H1 (cell line): ENCODE measurements at regions not wholly inside any gene's neighbourhood (a gene's known extent, or its start where the extent isn't known, plus 50 kb on each side); places are given as distances from the start of the nearest gene placed in this dataset.

Experiments
- CTCF ChIA-PET: fragments of 300-600 bp; sonication (Branson Sonifier 250); formaldehyde crosslinking; loops from one replicate; lab custom pipeline; 2021; ENCODE audit not compliant: partially characterized antibody; lab: Charles Lee
- POLR2A ChIA-PET: fragments of 300-600 bp; sonication (Branson Sonifier 250); formaldehyde crosslinking; loops from one replicate; lab custom pipeline; 2021; ENCODE audit warnings: inconsistent platforms; ENCODE audit not compliant: partially characterized antibody; lab: Charles Lee
- DNase-seq, 2 experiments: peaks; one replicate each; pipeline versions ENCODE4 v3.0.0 to v3.0.0-alpha.2; 2010 to 2022; ENCODE audit warnings: low spot score in 2 of 2, low read depth in 1 of 2, mixed read lengths in 1 of 2
- FAIRE-seq: peaks from 2 replicates; lab custom pipeline; 2011; peaks lifted over from hg19 to GRCh38; lab: Jason Lieb, UNC
- H2AFZ ChIP-seq: 2 replicates; pipeline ENCODE4 v1.8.1; 2012; ENCODE audit warnings: low read length, inconsistent platforms
- H2AK5ac ChIP-seq: 2 replicates; pipeline ENCODE4 v1.6.1; 2013; ENCODE audit warnings: low read depth, low read length
- H2BK120ac ChIP-seq: replicated peaks from 2 replicates; pipeline ENCODE3; 2013; ENCODE audit warnings: low read depth, low read length, inconsistent platforms
- H2BK12ac ChIP-seq: 2 replicates; pipeline ENCODE4 v1.6.1; 2013; ENCODE audit warnings: low read depth, low read length
- H2BK15ac ChIP-seq: 2 replicates; pipeline ENCODE4 v1.6.1; 2013; ENCODE audit warnings: low read length
- H2BK20ac ChIP-seq: 2 replicates; pipeline ENCODE4 v1.6.1; 2013; ENCODE audit warnings: low read length
- H2BK5ac ChIP-seq: 2 replicates; pipeline ENCODE4 v1.6.1; 2013; ENCODE audit warnings: low read depth, low read length
- H3K14ac ChIP-seq: 2 replicates; pipeline ENCODE4 v1.6.1; 2013; ENCODE audit warnings: inconsistent platforms; ENCODE audit not compliant: insufficient read length
- H3K18ac ChIP-seq: 2 replicates; pipeline ENCODE4 v1.6.1; 2013; ENCODE audit warnings: low read length; ENCODE audit errors: extremely low read depth
- H3K23ac ChIP-seq: 2 replicates; pipeline ENCODE4 v1.6.1; 2013; ENCODE audit warnings: inconsistent platforms; ENCODE audit not compliant: insufficient read length
- H3K23me2 ChIP-seq: 2 replicates; pipeline ENCODE4 v1.6.1; 2013; ENCODE audit warnings: low read depth, low read length
- H3K27ac ChIP-seq: 2 replicates; pipeline ENCODE4 v1.6.1; 2011; ENCODE audit warnings: low read depth, low read length, inconsistent platforms
- H3K27me3 ChIP-seq, 4 experiments: replicated peaks in 1 of 4; 1 replicate in 1 of 4; 2 replicates in 3 of 4; pipeline versions ENCODE4 v1.6.1 to v1.8.1; 2011 to 2013; ENCODE audit warnings: low read length in 3 of 4, mild to moderate bottlenecking in 3 of 4, inconsistent platforms in 2 of 4, mixed read lengths in 2 of 4, moderate library complexity in 1 of 4; ENCODE audit not compliant: control insufficient read depth in 3 of 4, insufficient read depth in 3 of 4; ENCODE audit errors: extremely low read depth in 1 of 4
- H3K36me3 ChIP-seq, 4 experiments: 2 replicates each; pipeline versions ENCODE4 v1.6.1 to v1.8.1; 2011 to 2013; ENCODE audit warnings: mild to moderate bottlenecking in 4 of 4, low read length in 3 of 4, moderate library complexity in 2 of 4, control low read depth in 1 of 4, inconsistent platforms in 1 of 4; ENCODE audit not compliant: insufficient read depth in 4 of 4, control insufficient read depth in 2 of 4
- H3K4ac ChIP-seq: replicated peaks from 2 replicates; pipeline ENCODE3; 2013; ENCODE audit warnings: low read length, low read depth, mixed read lengths, inconsistent platforms; ENCODE audit not compliant: insufficient read length
- H3K4me1 ChIP-seq, 4 experiments: replicated peaks in 1 of 4; 1 replicate in 1 of 4; 2 replicates in 3 of 4; pipeline versions ENCODE4 v1.6.1 to v1.8.1; 2011 to 2013; ENCODE audit warnings: low read length in 3 of 4, inconsistent platforms in 2 of 4, mixed read lengths in 1 of 4; ENCODE audit not compliant: insufficient read depth in 4 of 4, control insufficient read depth in 3 of 4
- H3K4me2 ChIP-seq, 2 experiments: 2 replicates each; pipeline versions ENCODE4 v1.6.1 to v1.8.1; 2011 to 2013; ENCODE audit warnings: low read depth in 2 of 2, low read length in 2 of 2, control low read depth in 1 of 2, inconsistent platforms in 1 of 2, mild to moderate bottlenecking in 1 of 2; ENCODE audit not compliant: insufficient read depth in 1 of 2
- H3K4me3 ChIP-seq, 4 experiments: fragments of 200-600, 300-600 bp in 1 of 4; sonication (generic), shearing (Covaris generic), sonication (Bioruptor Twin) in 1 of 4; 2 replicates each; pipeline versions ENCODE4 v1.5.1 to v1.8.1; 2011 to 2016; ENCODE audit warnings: low read length in 4 of 4, low read depth in 3 of 4, control low read depth in 2 of 4, inconsistent platforms in 2 of 4, mild to moderate bottlenecking in 2 of 4, mixed read lengths in 1 of 4, moderate library complexity in 1 of 4; ENCODE audit not compliant: insufficient read depth in 2 of 4; ENCODE audit errors: extremely low read depth in 1 of 4
- H3K56ac ChIP-seq: replicated peaks from 2 replicates; pipeline ENCODE3; 2013; ENCODE audit warnings: low read depth, mild to moderate bottlenecking, mixed read lengths, low read length, inconsistent platforms; ENCODE audit not compliant: insufficient read length
- H3K79me1 ChIP-seq: 2 replicates; pipeline ENCODE4 v1.6.1; 2013; ENCODE audit warnings: low read depth, low read length, control low read depth
- H3K79me2 ChIP-seq, 2 experiments: 2 replicates each; pipeline versions ENCODE4 v1.6.1 to v1.8.1; 2012 to 2013; ENCODE audit warnings: low read length in 2 of 2, mild to moderate bottlenecking in 2 of 2, inconsistent platforms in 1 of 2; ENCODE audit not compliant: insufficient read depth in 2 of 2, control insufficient read depth in 1 of 2
- H3K9ac ChIP-seq, 4 experiments: replicated peaks in 1 of 4; 1 replicate in 1 of 4; 2 replicates in 3 of 4; pipeline versions ENCODE4 v1.6.1 to v1.8.1; 2011 to 2013; ENCODE audit warnings: low read depth in 3 of 4, low read length in 3 of 4, control low read depth in 2 of 4, mild to moderate bottlenecking in 2 of 4, moderate library complexity in 2 of 4, inconsistent platforms in 1 of 4; ENCODE audit errors: extremely low read depth in 1 of 4
- H3K9me3 ChIP-seq, 2 experiments: 2 replicates each; pipeline versions ENCODE4 v1.6.1 to v1.8.1; 2012 to 2013; ENCODE audit warnings: mild to moderate bottlenecking in 2 of 2, moderate library complexity in 2 of 2, control low read depth in 1 of 2, inconsistent platforms in 1 of 2, low read depth in 1 of 2, low read length in 1 of 2, mixed read lengths in 1 of 2; ENCODE audit not compliant: insufficient read depth in 2 of 2
- H4K20me1 ChIP-seq, 2 experiments: replicated peaks in 1 of 2; 2 replicates each; pipeline versions ENCODE3 to v1.8.1; 2011 to 2013; ENCODE audit warnings: inconsistent platforms in 2 of 2, low read length in 2 of 2, mild to moderate bottlenecking in 1 of 2; ENCODE audit not compliant: insufficient read depth in 2 of 2, control insufficient read depth in 1 of 2
- H4K5ac ChIP-seq: 2 replicates; pipeline ENCODE4 v1.6.1; 2013; ENCODE audit warnings: low read length, low read depth, mixed read lengths, inconsistent platforms; ENCODE audit not compliant: insufficient read length
- H4K8ac ChIP-seq: 2 replicates; pipeline ENCODE4 v1.8.0; 2013; ENCODE audit warnings: mild to moderate bottlenecking, moderate library complexity, low read length, inconsistent platforms; ENCODE audit not compliant: insufficient read depth; ENCODE audit errors: extremely low read depth
- H4K91ac ChIP-seq: replicated peaks from 2 replicates; pipeline ENCODE3; 2013; ENCODE audit warnings: low read length, mixed read lengths, inconsistent platforms; ENCODE audit not compliant: insufficient read length
- CREB1 ChIP-seq: IDR thresholded peaks from 2 replicates; pipeline ENCODE4 v1.6.1; 2012; ENCODE audit warnings: inconsistent platforms
- FOSL1 ChIP-seq: IDR thresholded peaks from 2 replicates; pipeline ENCODE4 v1.6.1; 2011; ENCODE audit warnings: mild to moderate bottlenecking, low read depth, low read length, moderate library complexity; ENCODE audit not compliant: insufficient read depth
- GTF2F1 ChIP-seq: IDR thresholded peaks from 2 replicates; pipeline ENCODE4 v1.6.1; 2012; ENCODE audit warnings: low read depth, low read length, improper control_type of control experiment, borderline replicate concordance
- POU5F1 ChIP-seq: IDR thresholded peaks from 2 replicates; pipeline ENCODE4 v1.6.1; 2011; ENCODE audit warnings: low read depth, mild to moderate bottlenecking, low read length, moderate library complexity
- RNF2 ChIP-seq: fragments of 200-900, 300-1000 bp; sonication (generic); IDR thresholded peaks from 2 replicates; pipeline ENCODE4 v1.7.1; 2016; ENCODE audit warnings: borderline replicate concordance, low read depth, mild to moderate bottlenecking, antibody characterized with exemption, low read length; ENCODE audit not compliant: poor library complexity, severe bottlenecking; ENCODE audit errors: missing control alignments
- SIN3A ChIP-seq, 2 experiments: IDR thresholded peaks in 1 of 2; conservative IDR thresholded peaks in 1 of 2; 2 replicates each; pipeline ENCODE4 v1.6.1; 2011 to 2012; ENCODE audit warnings: low read length in 2 of 2, improper control_type of control experiment in 1 of 2, low read depth in 1 of 2, mild to moderate bottlenecking in 1 of 2
- SIRT6 ChIP-seq: IDR thresholded peaks from one replicate; pipeline ENCODE4 v1.7.1; 2012; ENCODE audit warnings: low read length, inconsistent platforms
- SRF ChIP-seq: IDR thresholded peaks from 2 replicates; pipeline ENCODE4 v1.6.1; 2011; ENCODE audit warnings: mild to moderate bottlenecking, low read depth, low read length, moderate library complexity
- WGBS, 2 experiments: shearing (Covaris generic) in 1 of 2; methylation state at CpG; one replicate each; pipeline versions ENCODE4 v1.1.6 to v1.1.7; 2013 to 2015; ENCODE audit warnings: low lambda C conversion rate in 2 of 2, mixed read lengths in 2 of 2, inconsistent platforms in 1 of 2, low coverage in 1 of 2, missing lambda C conversion rate in 1 of 2; ENCODE audit not compliant: insufficient replicate concordance in 2 of 2, insufficient coverage in 1 of 2, insufficient read length in 1 of 2; ENCODE audit errors: extremely low coverage in 1 of 2, missing lambda C conversion rate in 1 of 2; 5-methylcytosine and 5-hydroxymethylcytosine counted together

DNA sequence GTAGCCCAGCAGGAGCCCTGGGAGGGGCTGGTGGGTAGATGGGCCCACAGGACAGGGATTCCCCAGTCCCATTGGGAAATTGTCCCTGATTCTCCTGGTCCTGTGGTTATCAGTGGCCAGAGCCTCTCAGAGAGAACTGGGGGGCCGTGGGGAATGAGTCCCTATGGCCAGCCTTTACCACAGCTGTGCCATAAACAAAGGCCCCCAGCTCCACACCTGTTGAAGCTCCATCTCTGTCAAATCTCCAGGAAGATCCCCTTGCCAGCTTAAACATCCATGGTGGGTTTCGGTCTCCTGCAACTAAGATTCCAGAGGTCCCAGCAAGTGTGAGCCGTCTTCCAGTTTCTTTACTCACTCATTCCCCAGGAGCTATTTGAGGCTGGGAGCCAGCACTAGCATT lies 897.1 kb downstream of the LRRTM4 start:
- H2BK20ac ChIP-seq, result 0 out of 2 replicates have a peak overlapping the region, but pooled peaks have one; percentile 52
- POLR2A ChIA-PET, result no interaction called here
- H4K91ac ChIP-seq, result no peak overlapping the region

More for the DNA sequence above, 897.1 kb downstream of the LRRTM4 start:
- Histone ChIP-seq H4K5ac (no peak overlapping the region), H2BK15ac (no peak overlapping the region), H3K56ac (no peak overlapping the region), H3K9me3 (peaks cover 0 to 3% of the 10 kb centered on the region in 2 experiments; a peak in 1 of 4 replicates), H3K36me3 (no peaks in the 10 kb centered on the region), H2BK120ac (no peak overlapping the region), H3K9ac (no peak overlapping the region), H3K4me2 (no peak overlapping the region), H4K20me1 (no peaks in the 10 kb centered on the region), H3K27me3 (no peaks in the 10 kb centered on the region), H2AK5ac (no peak overlapping the region), H3K79me1 (peaks cover 3% of the 10 kb centered on the region; the same call in 1 of the 2 replicates), H4K8ac (no peak overlapping the region; the same call in 1 of the 2 replicates), H3K27ac (no peak overlapping the region), H3K23ac (no peak overlapping the region), H3K18ac (no peak overlapping the region), H2AFZ (no peak overlapping the region), H3K4me1 (peaks cover 0 to 6% (median under 1%) of the 10 kb centered on the region in 4 experiments; a peak in 1 of 7 replicates), H3K23me2 (no peaks in the 10 kb centered on the region; the same call in 1 of the 2 replicates), H3K14ac (no peak overlapping the region), H2BK12ac (peak overlapping the region; percentile 78; the same call in 1 of the 2 replicates), H2BK5ac (no peak overlapping the region), H3K4ac (no peak overlapping the region), H3K79me2 (no peaks in the 10 kb centered on the region), H3K4me3 (no peak overlapping the region)
- DNase-seq, result no peak
- no peak for TF ChIP-seq CREB1
- TF ChIP-seq SRF, result no peak
- no peak for TF ChIP-seq RNF2
- no peak for TF ChIP-seq SIN3A (conservative IDR thresholded peaks at IDR 0.05 in 1 of 2, IDR thresholded peaks at IDR 0.05 in 1 of 2; ENCODE audit: low read depth in 1 of 2, low read length in 2 of 2)
- no peak for TF ChIP-seq FOSL1
- no peak for TF ChIP-seq SIRT6
- no peak for TF ChIP-seq GTF2F1
- no peak for TF ChIP-seq POU5F1
- WGBS, 2 experiments, result 91% methylated on average over 3 of the region's 3 CpGs; no CpG with 5 or more reads in 1 of the 2 experiments
- no peak for FAIRE-seq
- CTCF ChIA-PET, result interaction anchor here (0.6 to 2.6 kb wide), 2 partner anchors 25 to 201 kb away, joined by 3 to 10 read pairs; no protein-coding TSS in a partner anchor
